Rectal smooth muscle tissue (tissue), 1 donor: ENCODE measurements at regions not wholly inside any gene's neighbourhood (a gene's known extent, or its start where the extent isn't known, plus 50 kb on each side); places are given as distances from the start of the nearest gene placed in this dataset.

Experiments used
- H3K27ac ChIP-seq: one replicate; pipeline ENCODE4 v1.7.0; 2013; ENCODE audit warnings: low read depth, low read length, inconsistent platforms
- H3K27me3 ChIP-seq: one replicate; pipeline ENCODE4 v1.7.0; 2013; ENCODE audit warnings: low read length; ENCODE audit not compliant: control insufficient read depth, insufficient read depth
- H3K36me3 ChIP-seq: one replicate; pipeline ENCODE4 v1.7.0; 2013; ENCODE audit warnings: low read length; ENCODE audit not compliant: control insufficient read depth, insufficient read depth
- H3K4me1 ChIP-seq: one replicate; pipeline ENCODE4 v1.7.0; 2013; ENCODE audit warnings: low read length; ENCODE audit not compliant: control insufficient read depth, insufficient read depth
- H3K4me3 ChIP-seq: one replicate; pipeline ENCODE4 v1.7.0; 2013; ENCODE audit warnings: low read length
- H3K9ac ChIP-seq: one replicate; pipeline ENCODE4 v1.7.0; 2013; ENCODE audit warnings: low read length

- Histone ChIP-seq H3K36me3 (no peaks in the 10 kb centered on the region), H3K27me3 (no peaks in the 10 kb centered on the region), H3K9ac (no peak overlapping the region), H3K4me1 (no peaks in the 10 kb centered on the region), H3K4me3 (no peak overlapping the region), H3K27ac (no peak overlapping the region)
Observed at GRCh38 chr3:95272781-95273180, 1209.9 kb downstream of the NSUN3 start.

GRCh38 chr3:95277613-95278012, 1214.8 kb downstream of the NSUN3 start:
- Histone ChIP-seq H3K27me3 (no peaks in the 10 kb centered on the region), H3K4me3 (no peak overlapping the region), H3K36me3 (no peaks in the 10 kb centered on the region), H3K27ac (no peak overlapping the region), H3K4me1 (no peaks in the 10 kb centered on the region), H3K9ac (no peak overlapping the region)

GRCh38 chr3:95280711-95281352, 1218.0 kb downstream of the NSUN3 start:
- Histone ChIP-seq H3K4me3 (no peak overlapping the region), H3K36me3 (no peaks in the 10 kb centered on the region), H3K9ac (no peak overlapping the region), H3K4me1 (no peaks in the 10 kb centered on the region), H3K27ac (no peak overlapping the region), H3K27me3 (no peaks in the 10 kb centered on the region)

DNA sequence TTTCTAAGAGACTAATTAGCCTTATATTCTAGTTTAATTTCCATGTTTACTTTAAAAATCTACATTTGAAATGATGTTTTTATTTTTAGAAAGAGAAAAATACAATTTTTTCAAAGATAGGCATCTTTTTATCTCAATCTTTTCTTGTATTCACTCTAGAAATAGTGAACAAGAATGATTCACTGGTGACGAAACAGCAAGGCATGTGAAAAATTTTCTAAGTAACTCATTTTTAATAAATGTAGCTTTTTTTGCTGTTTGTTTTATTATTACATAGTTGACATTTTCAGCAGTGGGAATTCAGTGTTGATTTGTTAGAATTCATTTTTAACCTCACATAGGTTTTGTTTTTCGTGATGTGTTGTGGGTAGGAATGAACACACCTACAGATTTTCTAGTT, 1226.4 kb downstream of the NSUN3 start:
- no peak overlapping the region for H3K27ac ChIP-seq
- H3K36me3 ChIP-seq, result no peaks in the 10 kb centered on the region
- H3K4me3 ChIP-seq, result no peak overlapping the region
- no peak overlapping the region for H3K9ac ChIP-seq
- H3K4me1 ChIP-seq, result no peaks in the 10 kb centered on the region
- H3K27me3 ChIP-seq, result no peaks in the 10 kb centered on the region

GRCh38 chr3:95297581-95297980, 1234.7 kb downstream of the NSUN3 start:
- Histone ChIP-seq H3K36me3 (no peaks in the 10 kb centered on the region), H3K4me3 (no peak overlapping the region), H3K4me1 (no peaks in the 10 kb centered on the region), H3K27ac (no peak overlapping the region), H3K9ac (no peak overlapping the region), H3K27me3 (no peaks in the 10 kb centered on the region)

DNA sequence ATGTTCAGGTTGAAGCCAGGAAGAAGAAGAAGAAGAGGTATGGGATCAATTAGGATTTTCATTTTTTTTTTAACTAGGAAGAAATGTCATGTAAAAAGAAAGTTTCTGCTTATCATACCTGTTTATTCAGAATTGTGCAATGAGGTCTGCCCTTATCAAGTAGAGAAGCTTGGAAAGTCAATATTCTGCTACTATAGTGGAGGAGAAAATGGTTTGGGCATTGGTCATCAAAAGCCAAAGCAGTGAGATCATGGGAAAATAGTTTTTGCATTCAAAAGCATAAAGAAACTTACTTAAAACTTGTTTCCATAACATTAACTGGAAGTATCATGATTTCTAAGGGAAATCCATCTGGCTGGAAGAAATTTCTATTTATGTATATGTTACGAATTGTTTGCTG, 1239.2 kb downstream of the NSUN3 start:
- Histone ChIP-seq H3K36me3 (no peaks in the 10 kb centered on the region), H3K27ac (no peak overlapping the region), H3K4me3 (no peak overlapping the region), H3K27me3 (no peaks in the 10 kb centered on the region), H3K4me1 (no peaks in the 10 kb centered on the region), H3K9ac (no peak overlapping the region)

- H3K9ac ChIP-seq, result no peak overlapping the region
- no peak overlapping the region for H3K4me3 ChIP-seq
- no peaks in the 10 kb centered on the region for H3K4me1 ChIP-seq
- no peak overlapping the region for H3K27ac ChIP-seq
- no peaks in the 10 kb centered on the region for H3K27me3 ChIP-seq
- H3K36me3 ChIP-seq, result no peaks in the 10 kb centered on the region
Observed at GRCh38 chr3:95310560-95310959, 1247.7 kb downstream of the NSUN3 start.

GRCh38 chr3:95311272-95311671, 1248.4 kb downstream of the NSUN3 start:
- Histone ChIP-seq H3K36me3 (no peaks in the 10 kb centered on the region), H3K27ac (no peak overlapping the region), H3K4me3 (no peak overlapping the region), H3K27me3 (no peaks in the 10 kb centered on the region), H3K9ac (no peak overlapping the region), H3K4me1 (no peaks in the 10 kb centered on the region)

- no peak overlapping the region for H3K9ac ChIP-seq
- H3K27me3 ChIP-seq, result no peaks in the 10 kb centered on the region
- no peaks in the 10 kb centered on the region for H3K4me1 ChIP-seq
- H3K36me3 ChIP-seq, result no peaks in the 10 kb centered on the region
- H3K4me3 ChIP-seq, result no peak overlapping the region
- no peak overlapping the region for H3K27ac ChIP-seq
Observed at GRCh38 chr3:95312650-95313049, 1249.8 kb downstream of the NSUN3 start.

GRCh38 chr3:95319921-95320494, 1257.1 kb downstream of the NSUN3 start:
- no peaks in the 10 kb centered on the region for H3K4me1 ChIP-seq
- no peak overlapping the region for H3K27ac ChIP-seq
- no peak overlapping the region for H3K9ac ChIP-seq
- no peak overlapping the region for H3K4me3 ChIP-seq
- H3K27me3 ChIP-seq, result no peaks in the 10 kb centered on the region
- no peaks in the 10 kb centered on the region for H3K36me3 ChIP-seq

DNA sequence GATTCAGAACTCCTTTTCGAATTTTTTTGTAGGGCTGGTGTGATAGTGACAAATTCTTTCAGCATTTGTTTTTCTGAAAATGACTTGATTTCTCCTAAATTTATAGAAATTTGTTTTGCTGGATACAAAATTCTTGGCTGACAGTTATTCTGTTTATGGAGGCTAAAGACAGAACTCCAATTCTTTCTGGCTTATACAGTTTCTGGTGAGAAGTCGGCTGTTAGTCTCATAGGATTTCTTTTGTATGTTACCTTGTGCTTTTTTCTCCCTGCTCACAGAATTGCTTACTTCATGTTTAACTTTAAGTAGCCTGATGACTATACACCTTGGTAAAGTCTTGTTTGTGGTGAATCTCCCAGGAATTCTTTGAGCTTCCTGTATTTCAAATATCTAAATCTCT, 1264.6 kb downstream of the NSUN3 start:
- Histone ChIP-seq H3K4me1 (no peaks in the 10 kb centered on the region), H3K27me3 (no peaks in the 10 kb centered on the region), H3K27ac (no peak overlapping the region), H3K36me3 (no peaks in the 10 kb centered on the region), H3K9ac (no peak overlapping the region), H3K4me3 (no peak overlapping the region)

- Histone ChIP-seq H3K36me3 (no peaks in the 10 kb centered on the region), H3K4me1 (no peaks in the 10 kb centered on the region), H3K9ac (no peak overlapping the region), H3K27me3 (no peaks in the 10 kb centered on the region), H3K27ac (no peak overlapping the region), H3K4me3 (no peak overlapping the region)
Observed at GRCh38 chr3:95333826-95334225, 1271.0 kb downstream of the NSUN3 start.

DNA sequence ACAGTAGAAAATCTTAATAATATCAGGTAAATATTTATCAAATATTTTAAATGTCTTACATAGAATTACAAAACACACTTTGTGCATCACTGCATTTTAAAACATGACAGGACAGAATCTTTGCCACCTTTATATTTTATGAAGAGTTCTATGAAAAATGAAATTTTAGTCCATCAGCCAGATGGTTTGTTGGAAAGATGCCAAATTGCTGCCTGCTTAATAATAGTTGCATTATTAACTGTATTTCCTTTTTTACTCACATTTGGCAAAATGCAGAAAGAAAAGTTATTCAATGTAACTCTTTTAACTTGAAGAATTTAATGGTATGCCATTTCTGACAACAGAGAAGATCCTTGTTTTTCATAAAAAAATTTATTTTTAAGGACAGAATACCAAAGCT, 1271.6 kb downstream of the NSUN3 start:
- Histone ChIP-seq H3K9ac (no peak overlapping the region), H3K4me3 (no peak overlapping the region), H3K27me3 (no peaks in the 10 kb centered on the region), H3K36me3 (no peaks in the 10 kb centered on the region), H3K4me1 (no peaks in the 10 kb centered on the region), H3K27ac (no peak overlapping the region)
